T-helper 9 cell (primary cell): ENCODE measurements at regions not wholly inside any gene's neighbourhood (a gene's known extent, or its start where the extent isn't known, plus 50 kb on each side); places are given as distances from the start of the nearest gene placed in this dataset.

Source experiments
- DNase-seq: peaks from one replicate; pipeline ENCODE4 v3.0.0-alpha.2; 2020

- no peak for DNase-seq
Observed at GRCh38 chr13:24012648-24013047, 115.3 kb upstream of the C1QTNF9B start.

GRCh38 chr13:24013189-24013588 is 115.9 kb upstream of the C1QTNF9B start:
- no peak for DNase-seq

- DNase-seq = no peak
Observed at GRCh38 chr13:24016046-24016445, 118.7 kb upstream of the C1QTNF9B start.

- DNase-seq = no peak
Observed at GRCh38 chr13:24022568-24022967, 125.3 kb upstream of the C1QTNF9B start.

GRCh38 chr13:24023073-24023472 is 125.8 kb upstream of the C1QTNF9B start:
- DNase-seq = no peak

- DNase-seq = no peak
Observed at GRCh38 chr13:24027494-24027893, 130.2 kb upstream of the C1QTNF9B start.

GRCh38 chr13:24032252-24032651 is 128.3 kb upstream of the SPATA13 start:
- DNase-seq = no peak

- DNase-seq = no peak
Observed at GRCh38 chr13:24032674-24033073, 127.8 kb upstream of the SPATA13 start.

- DNase-seq = no peak
Observed at GRCh38 chr13:24033527-24034302, 126.8 kb upstream of the SPATA13 start.

- DNase-seq = no peak
Observed at GRCh38 chr13:24035411-24035810, 125.1 kb upstream of the SPATA13 start.

GRCh38 chr13:24036115-24036514 is 124.4 kb upstream of the SPATA13 start:
- no peak for DNase-seq

GRCh38 chr13:24038405-24038804 is 122.1 kb upstream of the SPATA13 start:
- DNase-seq = no peak

- no peak for DNase-seq
Observed at GRCh38 chr13:24038841-24039330, 121.6 kb upstream of the SPATA13 start.

GRCh38 chr13:24039621-24040475 is 120.7 kb upstream of the SPATA13 start:
- no peak for DNase-seq

GRCh38 chr13:24040835-24041234 is 119.7 kb upstream of the SPATA13 start:
- no peak for DNase-seq

- no peak for DNase-seq
Observed at GRCh38 chr13:24041651-24042225, 118.8 kb upstream of the SPATA13 start.

- no peak for DNase-seq
Observed at GRCh38 chr13:24042710-24043440, 117.6 kb upstream of the SPATA13 start.

- no peak for DNase-seq
Observed at GRCh38 chr13:24043590-24044350, 116.8 kb upstream of the SPATA13 start.

- DNase-seq = no peak
Observed at GRCh38 chr13:24045597-24045996, 114.9 kb upstream of the SPATA13 start.

GRCh38 chr13:24050292-24050711 is 110.2 kb upstream of the SPATA13 start:
- DNase-seq = no peak

- no peak for DNase-seq
Observed at GRCh38 chr13:24050796-24051715, 109.5 kb upstream of the SPATA13 start.
